EH (cell line): ENCODE measurements at regions not wholly inside any gene's neighbourhood (a gene's known extent, or its start where the extent isn't known, plus 50 kb on each side); places are given as distances from the start of the nearest gene placed in this dataset.
A peak's percentile ranks its signal among the peaks of the same experiment; 100 is the strongest.
"Not testable (repeated sequence)": the region's sequence is repeated elsewhere in the genome, so short reads cannot be mapped to it uniquely, and the experiment has no call there.

ENCODE experiments used
- DNase-seq: peaks from one replicate; pipeline ENCODE4 v3.0.0-alpha.2; 2015; ENCODE audit warnings: low read depth

GRCh38 chr6:153412519-153412918 is 281.4 kb upstream of the RGS17 start:
- DNase-seq = no peak

GRCh38 chr6:153411070-153411648 is 280.1 kb upstream of the RGS17 start:
- DNase-seq = no peak

GRCh38 chr6:153405931-153406330 is 274.8 kb upstream of the RGS17 start:
- DNase-seq = no peak

- no peak for DNase-seq
Observed at GRCh38 chr6:153401751-153402150, 270.7 kb upstream of the RGS17 start.

GRCh38 chr6:153392156-153392555 is 261.1 kb upstream of the RGS17 start:
- no peak for DNase-seq

DNA sequence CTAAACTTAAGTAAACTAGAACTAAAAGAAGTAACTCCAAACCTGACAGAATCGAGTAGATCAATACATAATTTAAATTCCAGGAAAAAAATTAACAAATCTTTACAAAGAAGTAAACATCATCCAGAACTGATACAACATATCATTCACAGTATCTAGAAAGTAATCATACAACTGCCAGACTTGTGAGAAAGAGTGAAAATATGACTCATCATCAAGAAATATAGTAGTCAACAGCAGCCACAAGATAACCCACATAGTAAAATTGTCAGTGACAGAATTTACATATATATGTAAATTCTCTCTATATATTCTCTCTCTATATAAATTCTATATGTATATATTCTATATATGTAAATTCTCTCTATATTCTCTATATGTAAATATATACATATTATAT is 242.8 kb upstream of the RGS17 start:
- DNase-seq = no peak

DNA sequence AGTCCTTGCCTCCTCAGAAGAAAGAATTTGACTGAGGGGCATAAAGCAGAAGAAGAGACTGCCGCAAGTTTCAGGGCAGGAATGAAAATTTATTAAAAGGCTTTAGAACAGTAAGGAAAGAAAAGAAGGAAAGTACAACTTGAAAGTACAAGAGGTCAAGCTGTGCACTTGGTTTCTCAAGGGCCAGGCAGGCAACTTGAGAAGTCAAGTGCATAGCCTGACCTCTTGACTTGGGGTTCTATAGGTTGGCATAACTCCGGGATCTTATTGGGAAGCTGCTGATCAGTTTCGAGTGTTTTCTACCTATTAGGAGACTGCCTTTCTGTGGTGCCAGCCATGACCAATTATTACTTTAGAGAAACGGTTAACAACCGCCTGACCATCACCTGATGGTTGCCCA is 237.0 kb upstream of the RGS17 start:
- no peak for DNase-seq

- DNase-seq = no peak
Observed at GRCh38 chr6:153367021-153367420, 235.9 kb upstream of the RGS17 start.

DNA sequence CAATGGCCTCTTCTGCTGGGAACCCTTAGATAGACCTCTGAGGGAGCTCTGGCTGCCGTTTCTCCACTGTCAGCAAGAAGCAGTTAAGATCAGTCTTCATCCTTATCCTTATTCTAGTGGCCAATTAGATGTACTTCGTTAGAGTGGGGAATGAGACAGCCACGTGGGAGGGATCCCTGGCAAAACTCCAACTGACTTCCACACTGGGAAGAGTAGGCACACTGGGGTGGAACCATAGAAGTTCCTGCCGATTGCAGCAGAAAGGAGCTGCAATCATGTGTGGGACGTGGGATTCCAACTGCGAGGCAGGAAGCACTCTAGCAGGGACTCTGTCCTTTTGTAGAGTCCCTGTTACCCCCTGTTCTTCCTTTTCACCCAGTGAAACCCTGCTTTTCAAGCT is 226.3 kb upstream of the RGS17 start:
- DNase-seq = no peak

DNA sequence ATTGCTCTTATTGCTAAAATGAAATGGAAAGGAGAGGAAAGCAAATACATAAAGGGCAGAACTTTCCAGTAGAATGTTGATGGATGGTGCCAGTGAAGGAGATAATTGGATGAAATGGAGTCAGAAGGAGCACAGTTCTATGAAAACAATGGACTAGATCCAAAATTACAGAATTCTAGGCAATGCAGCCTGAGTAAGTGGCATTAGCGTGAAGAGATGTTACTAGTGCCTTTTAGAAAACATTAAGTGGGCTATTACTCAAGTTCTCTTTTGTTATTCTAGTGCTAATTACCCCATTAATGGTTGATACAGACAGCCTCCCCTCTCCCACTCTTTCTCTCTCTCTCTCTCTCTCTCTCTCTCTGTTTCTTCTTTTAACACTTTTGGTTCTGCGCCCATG is 209.5 kb upstream of the RGS17 start:
- no peak for DNase-seq

DNA sequence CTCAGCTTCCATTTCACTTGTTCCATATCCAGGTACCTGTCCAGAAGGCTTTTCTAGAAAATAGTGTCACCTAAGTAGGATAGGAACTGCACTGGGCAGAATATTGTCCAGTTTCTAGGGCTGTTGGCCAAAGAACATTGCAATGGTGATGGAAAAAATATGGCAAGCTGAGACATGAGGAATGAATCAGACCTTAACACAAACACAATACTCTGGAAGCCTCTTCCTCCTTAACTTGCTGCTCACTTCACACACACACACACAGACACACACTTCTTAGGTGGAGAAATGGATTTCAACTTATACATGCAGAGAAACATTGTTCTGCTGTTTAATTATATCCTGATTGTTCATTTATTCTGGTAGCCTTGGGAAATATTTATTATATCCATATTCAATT is 203.0 kb upstream of the RGS17 start:
- DNase-seq = no peak

DNA sequence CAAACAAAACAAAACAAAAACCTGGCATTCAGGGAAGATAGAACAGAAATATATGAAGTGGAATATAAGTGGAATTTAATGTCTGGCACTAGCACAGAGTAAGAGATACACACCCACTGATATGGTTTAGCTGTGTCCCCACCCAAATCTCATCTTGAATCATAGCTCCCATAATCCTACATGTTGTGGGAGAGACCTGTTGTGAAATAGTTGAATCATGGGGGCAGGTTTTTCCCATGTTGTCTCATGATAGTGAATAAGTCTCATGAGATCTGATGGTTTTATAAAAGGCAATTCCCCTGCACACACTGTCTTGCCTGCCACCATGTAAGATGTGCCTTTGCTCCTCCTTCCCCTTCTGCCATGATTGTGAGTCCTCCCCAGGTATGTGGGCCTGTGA is 200.1 kb upstream of the RGS17 start:
- not testable (repeated sequence) for DNase-seq

GRCh38 chr6:153328194-153328593 is 197.1 kb upstream of the RGS17 start:
- no peak for DNase-seq

DNA sequence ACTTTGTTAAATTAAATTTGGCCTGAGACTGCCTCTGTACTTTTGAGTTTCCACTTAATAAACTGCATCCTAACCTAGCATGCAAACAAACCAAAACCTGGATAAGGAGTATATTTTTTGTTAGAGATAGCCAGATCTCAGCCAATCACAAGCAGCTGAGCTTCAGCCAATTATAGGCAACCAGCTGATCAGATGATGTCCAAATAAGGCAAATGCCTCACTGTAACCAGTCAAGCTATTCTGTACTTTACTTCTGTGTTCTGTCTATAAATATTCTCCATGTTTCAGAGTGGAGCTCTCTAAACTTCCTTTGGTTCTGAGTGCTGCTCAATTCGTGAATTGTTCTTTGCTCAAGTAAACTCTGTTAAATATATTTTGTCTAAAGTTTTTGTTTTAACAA is 194.6 kb upstream of the RGS17 start:
- no peak for DNase-seq

DNA sequence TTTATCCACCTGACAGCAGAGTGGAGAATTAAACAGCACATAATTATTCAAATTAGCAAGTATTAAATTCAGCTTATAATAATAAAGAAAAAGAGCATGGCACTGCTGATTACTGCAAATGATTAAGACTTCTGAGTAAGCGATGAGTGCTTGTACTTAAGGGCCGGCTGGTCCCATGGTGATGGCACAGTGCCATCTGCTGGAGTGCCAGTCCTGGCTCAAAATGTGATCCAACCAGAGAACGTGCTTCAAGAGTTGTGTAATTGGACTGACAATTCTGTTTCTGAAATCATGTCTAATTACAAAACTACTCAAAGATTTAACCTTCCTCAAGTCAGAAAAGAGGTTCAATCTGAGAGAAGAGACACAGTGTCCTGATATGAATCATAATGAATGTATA is 181.6 kb upstream of the RGS17 start:
- DNase-seq = peak; percentile 42

GRCh38 chr6:153309651-153310050 is 178.6 kb upstream of the RGS17 start:
- DNase-seq = no peak

DNA sequence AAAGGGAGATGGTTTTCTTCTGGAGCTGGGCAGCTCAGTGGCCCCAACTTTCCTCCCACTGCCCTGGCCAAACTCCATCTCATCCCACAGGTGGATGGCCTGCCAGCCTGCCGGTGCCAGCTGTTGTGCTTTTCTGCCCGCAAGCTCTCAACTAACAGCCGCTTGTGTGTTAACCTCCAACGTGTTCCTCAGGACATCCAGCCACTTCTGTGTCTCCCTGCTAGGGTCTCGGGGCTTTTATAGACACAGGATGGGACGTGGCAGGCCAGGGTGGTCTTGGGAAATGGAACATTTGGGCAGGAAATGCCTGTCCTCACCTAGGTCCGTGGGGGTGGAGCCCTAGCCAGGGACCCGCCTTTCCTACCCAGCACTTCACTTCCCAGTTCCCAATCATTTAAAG is 171.1 kb upstream of the RGS17 start:
- no peak for DNase-seq

DNA sequence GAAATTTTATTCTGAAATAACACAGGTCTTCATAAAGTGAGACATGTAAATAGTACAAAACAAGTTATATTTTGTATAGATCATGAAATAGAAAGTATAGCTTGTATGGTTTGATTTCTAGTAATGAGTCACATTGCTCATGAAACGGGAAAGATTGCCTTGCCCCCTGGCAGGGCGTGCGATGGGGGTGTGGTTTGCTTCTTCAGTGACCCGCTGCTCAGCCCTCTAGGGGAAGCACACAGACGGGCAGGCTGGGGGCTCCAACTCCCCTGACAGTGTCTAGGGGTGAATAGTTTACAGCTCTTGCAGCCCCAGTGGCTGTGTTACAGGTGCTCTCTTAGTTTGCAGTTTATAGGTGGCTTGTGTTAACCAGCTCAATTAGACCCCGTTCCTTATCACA is 170.5 kb upstream of the RGS17 start:
- DNase-seq = no peak

DNA sequence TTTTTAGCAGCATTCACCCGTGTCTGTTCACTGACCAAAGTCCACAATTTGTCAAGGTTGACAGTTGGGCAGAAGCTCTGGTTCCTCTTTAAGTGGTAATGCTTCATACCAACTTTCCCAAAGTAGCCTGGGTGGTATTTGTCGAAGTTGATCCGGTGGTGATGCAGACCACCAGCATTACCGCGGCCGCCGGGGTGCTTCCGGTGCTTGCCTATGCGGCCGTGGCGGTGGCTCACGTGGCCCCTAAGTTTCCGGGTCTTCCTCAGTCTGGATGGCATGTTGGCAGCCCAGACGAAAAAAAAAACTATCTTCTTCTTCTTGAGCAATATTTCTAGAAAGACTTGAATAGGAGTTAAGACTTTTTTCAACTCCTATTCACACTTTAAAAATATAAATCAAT is 151.4 kb upstream of the RGS17 start:
- DNase-seq = not testable (repeated sequence)

DNA sequence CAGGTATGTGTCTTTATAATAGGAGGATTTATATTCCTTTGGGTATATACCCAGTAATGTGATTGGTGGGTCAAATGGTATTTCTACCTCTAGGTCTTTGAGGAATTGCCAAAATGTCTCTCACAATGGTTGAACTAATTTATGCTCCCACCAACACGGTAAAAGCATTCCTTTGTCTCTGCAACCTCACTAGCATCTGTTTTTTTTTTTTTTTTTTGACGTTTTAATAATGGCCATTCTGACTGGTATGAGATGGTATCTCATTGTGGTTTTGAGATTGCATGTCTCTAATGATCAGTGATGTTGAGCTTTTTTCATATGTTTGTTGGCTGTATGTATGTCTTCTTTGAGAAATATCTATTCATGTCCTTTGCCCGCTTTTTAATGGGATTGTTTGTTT is 144.9 kb upstream of the RGS17 start:
- no peak for DNase-seq

DNA sequence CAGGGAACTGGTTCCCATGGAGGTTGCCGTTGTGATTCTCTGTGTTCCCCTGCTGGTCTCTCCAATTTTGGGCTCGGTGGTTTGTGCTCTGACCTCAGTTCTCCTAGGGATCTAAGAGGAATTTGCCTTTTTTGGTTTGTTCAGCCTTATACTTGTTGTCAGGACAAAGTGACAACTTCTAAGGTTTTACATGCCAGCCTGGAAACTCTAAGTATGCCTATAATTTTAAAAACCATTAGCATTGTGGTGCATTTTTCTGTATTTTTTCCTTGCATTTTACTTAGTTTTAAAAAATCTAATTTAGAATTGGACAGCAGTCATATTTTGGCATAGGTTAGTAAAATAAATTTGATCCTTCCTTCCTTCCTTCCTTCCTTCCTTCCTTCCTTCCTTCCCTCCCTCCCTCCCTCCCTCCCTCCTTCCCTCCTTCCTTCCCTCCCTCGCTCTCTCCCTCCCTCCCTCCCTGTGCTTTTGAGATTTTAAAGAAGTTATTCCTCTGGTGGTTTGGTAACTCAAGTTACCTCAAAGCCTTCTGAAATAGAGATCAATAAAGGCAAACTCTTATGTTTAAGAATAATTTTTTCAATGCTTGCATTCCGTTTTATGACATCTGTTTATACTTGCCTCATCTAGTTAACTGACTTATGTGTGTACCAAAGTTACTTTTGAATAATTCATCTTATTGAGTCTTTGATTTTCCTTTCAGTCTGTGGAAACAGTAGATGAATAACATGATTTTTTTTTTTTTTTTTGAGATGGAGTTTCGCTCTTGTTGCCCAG is 141.3 kb upstream of the RGS17 start:
- no peak for DNase-seq

GRCh38 chr6:153263489-153263888 is 132.4 kb upstream of the RGS17 start:
- no peak for DNase-seq

- DNase-seq = no peak
Observed at GRCh38 chr6:153251326-153251725, 120.2 kb upstream of the RGS17 start.

DNA sequence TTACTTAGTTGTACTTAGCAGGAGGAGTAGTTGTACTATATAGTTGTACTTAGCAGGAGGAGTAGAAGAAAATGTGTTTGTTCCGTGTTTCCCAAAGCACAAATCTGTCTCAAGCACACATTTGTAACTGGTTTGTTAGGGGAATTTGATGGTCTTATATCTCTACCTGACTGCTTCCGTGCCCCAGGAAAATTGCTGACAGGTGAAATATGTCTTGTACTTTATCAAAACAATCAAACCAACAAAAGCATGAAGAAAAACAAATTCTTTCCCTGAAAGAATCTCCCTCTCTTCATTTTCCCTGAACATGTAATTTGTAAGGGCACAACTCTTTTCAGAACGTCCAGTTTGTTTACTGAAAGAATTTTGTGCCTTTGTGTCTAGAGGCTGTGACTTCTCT is 106.6 kb upstream of the RGS17 start:
- DNase-seq = no peak
